ENCODE measurements at regions not wholly inside any gene's neighbourhood (a gene's known extent, or its start where the extent isn't known, plus 50 kb on each side); places are given as distances from the start of the nearest gene placed in this dataset.

DNA sequence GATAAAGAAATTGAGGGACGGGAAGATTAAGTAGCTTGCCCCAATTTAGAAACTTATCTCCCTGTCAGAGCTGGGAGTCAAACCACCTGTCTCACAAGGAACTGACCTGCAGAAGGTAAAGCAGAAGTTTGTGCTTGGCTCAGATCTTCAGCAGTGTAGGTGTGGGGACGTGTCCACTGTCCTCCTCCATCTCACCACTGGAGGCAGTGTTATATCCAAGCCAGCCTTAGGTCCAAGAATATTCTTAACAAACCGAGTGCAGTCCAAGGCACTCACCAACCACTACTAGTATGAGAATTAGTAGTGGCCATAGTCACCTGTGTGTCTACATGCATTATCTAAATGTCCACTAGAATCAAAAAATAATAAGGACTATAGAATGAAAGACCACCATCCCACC, 86.3 kb upstream of the IRX1 start:
- FAIRE-seq (no peak), DNase-seq (no peak)
- Histone ChIP-seq H3K4me1 (ENCODE audit: control insufficient read depth in 2 of 3, insufficient read depth in 2 of 3, low read depth in 1 of 3, low read length in 3 of 3) (no peaks in the 10 kb centered on the region), H3K9me3 (ENCODE audit: control insufficient read depth in 2 of 3, insufficient read depth in 1 of 3, low read length in 3 of 3) (peaks cover 0 to 12% (median 0%) of the 10 kb centered on the region in 3 donors), H3K4me3 (ENCODE audit: low read length in 3 of 3) (no peak overlapping the region), H3K27ac (ENCODE audit: low read depth in 2 of 2, low read length in 2 of 2) (no peak overlapping the region), H3K27me3 (ENCODE audit: control insufficient read depth, insufficient read depth, low read length) (no peaks in the 10 kb centered on the region), H3K36me3 (ENCODE audit: control insufficient read depth in 2 of 3, insufficient read depth in 3 of 3, low read length in 3 of 3) (no peaks in the 10 kb centered on the region), H3K9ac (ENCODE audit: low read length in 3 of 3) (no peak overlapping the region)
- TF ChIP-seq, protein P1, sequence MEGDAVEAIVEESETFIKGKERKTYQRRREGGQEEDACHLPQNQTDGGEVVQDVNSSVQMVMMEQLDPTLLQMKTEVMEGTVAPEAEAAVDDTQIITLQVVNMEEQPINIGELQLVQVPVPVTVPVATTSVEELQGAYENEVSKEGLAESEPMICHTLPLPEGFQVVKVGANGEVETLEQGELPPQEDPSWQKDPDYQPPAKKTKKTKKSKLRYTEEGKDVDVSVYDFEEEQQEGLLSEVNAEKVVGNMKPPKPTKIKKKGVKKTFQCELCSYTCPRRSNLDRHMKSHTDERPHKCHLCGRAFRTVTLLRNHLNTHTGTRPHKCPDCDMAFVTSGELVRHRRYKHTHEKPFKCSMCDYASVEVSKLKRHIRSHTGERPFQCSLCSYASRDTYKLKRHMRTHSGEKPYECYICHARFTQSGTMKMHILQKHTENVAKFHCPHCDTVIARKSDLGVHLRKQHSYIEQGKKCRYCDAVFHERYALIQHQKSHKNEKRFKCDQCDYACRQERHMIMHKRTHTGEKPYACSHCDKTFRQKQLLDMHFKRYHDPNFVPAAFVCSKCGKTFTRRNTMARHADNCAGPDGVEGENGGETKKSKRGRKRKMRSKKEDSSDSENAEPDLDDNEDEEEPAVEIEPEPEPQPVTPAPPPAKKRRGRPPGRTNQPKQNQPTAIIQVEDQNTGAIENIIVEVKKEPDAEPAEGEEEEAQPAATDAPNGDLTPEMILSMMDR (IDR thresholded peaks at IDR 0.05; ENCODE audit: borderline replicate concordance, extremely low read depth, insufficient read depth), result no peak
- intact Hi-C loops (cut with DNase I), result no loop called here

DNA sequence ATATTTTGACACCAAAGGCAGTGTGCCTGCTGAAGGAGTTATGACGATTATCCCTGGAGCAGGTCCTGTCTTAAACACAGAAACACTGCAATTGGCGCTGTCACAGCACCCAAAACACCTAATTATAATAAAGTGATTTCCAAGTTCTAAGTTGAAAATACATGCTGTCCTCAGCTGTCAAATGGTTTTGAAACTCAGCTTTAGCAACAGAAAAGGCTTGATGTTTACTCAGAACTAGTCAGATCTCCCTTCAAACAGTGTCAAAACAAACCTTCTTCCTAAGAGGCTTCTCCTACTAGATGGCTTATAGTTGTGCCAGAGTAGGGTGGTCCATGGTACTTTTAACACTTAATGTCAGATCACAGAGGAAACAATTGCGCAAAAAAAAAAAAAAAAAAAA, 87.2 kb upstream of the IRX1 start:
- Histone ChIP-seq H3K4me3 (ENCODE audit: low read length in 3 of 3) (no peak overlapping the region), H3K9me3 (ENCODE audit: control insufficient read depth in 2 of 3, insufficient read depth in 1 of 3, low read length in 3 of 3) (peaks cover 0 to 12% (median 0%) of the 10 kb centered on the region in 3 donors), H3K27me3 (ENCODE audit: control insufficient read depth, insufficient read depth, low read length) (no peaks in the 10 kb centered on the region), H3K27ac (ENCODE audit: low read depth in 2 of 2, low read length in 2 of 2) (no peak overlapping the region), H3K9ac (ENCODE audit: low read length in 3 of 3) (no peak overlapping the region), H3K36me3 (ENCODE audit: control insufficient read depth in 2 of 3, insufficient read depth in 3 of 3, low read length in 3 of 3) (no peaks in the 10 kb centered on the region), H3K4me1 (ENCODE audit: control insufficient read depth in 2 of 3, insufficient read depth in 2 of 3, low read depth in 1 of 3, low read length in 3 of 3) (no peaks in the 10 kb centered on the region)
- TF ChIP-seq, protein P1 (IDR thresholded peaks at IDR 0.05; ENCODE audit: borderline replicate concordance, extremely low read depth, insufficient read depth), result no peak
- FAIRE-seq (no peak), DNase-seq (no peak)
- intact Hi-C loops (cut with DNase I), result no loop called here

DNA sequence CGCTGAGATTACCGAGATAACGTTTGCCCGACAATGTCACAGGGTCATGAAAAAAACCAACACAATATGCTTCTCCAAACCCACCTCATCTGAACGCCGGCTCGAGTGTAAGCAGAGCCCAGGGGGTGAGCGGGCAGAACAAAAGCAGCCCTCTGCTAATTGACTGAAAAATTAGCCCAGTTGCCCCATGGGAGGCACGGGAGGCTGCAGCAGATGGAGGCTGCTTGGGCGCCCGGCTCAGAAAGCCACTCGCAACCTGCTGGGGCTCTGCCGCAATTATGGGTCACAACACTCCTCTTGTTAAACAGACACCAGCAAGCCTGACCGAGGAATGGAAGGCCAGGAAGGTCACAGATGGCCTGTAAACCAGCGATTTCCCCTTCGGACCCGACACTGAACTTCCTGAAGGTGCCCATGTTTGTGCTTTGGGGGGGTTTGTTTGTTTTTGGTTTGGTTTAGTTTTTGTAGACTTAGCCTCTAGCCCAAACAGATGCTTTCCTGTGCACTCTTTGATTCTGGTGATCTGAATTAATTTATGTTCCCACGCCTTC, 104.6 kb upstream of the IRX1 start:
- no peaks in the 10 kb centered on the region for H3K36me3 ChIP-seq (ENCODE audit: control insufficient read depth in 2 of 3, insufficient read depth in 3 of 3, low read length in 3 of 3)
- no peak for FAIRE-seq

More for the DNA sequence above, 104.6 kb upstream of the IRX1 start:
- Histone ChIP-seq H3K4me3 (ENCODE audit: low read length in 3 of 3) (no peak overlapping the region), H3K4me1 (ENCODE audit: control insufficient read depth in 2 of 3, insufficient read depth in 2 of 3, low read depth in 1 of 3, low read length in 3 of 3) (no peaks in the 10 kb centered on the region), H3K9ac (ENCODE audit: low read length in 3 of 3) (no peak overlapping the region), H3K27ac (ENCODE audit: low read depth in 2 of 2, low read length in 2 of 2) (no peak overlapping the region), H3K27me3 (ENCODE audit: control insufficient read depth, insufficient read depth, low read length) (no peaks in the 10 kb centered on the region), H3K9me3 (ENCODE audit: control insufficient read depth in 2 of 3, insufficient read depth in 1 of 3, low read length in 3 of 3) (peaks cover 0 to 3% (median 0%) of the 10 kb centered on the region in 3 donors)
- intact Hi-C loops (cut with DNase I), result no loop called here
- peak in 1 of 5 donors; percentile 10 for DNase-seq
- TF ChIP-seq, protein P1 (IDR thresholded peaks at IDR 0.05; ENCODE audit: borderline replicate concordance, extremely low read depth, insufficient read depth), result no peak
